Adrenal gland (tissue), 5 donors: ENCODE measurements at regions not wholly inside any gene's neighbourhood (a gene's known extent, or its start where the extent isn't known, plus 50 kb on each side); places are given as distances from the start of the nearest gene placed in this dataset.

Source experiments
- CTCF ChIP-seq, 6 experiments: fragments of 450-650 bp in 4 of 6; fragments of 200-600 bp in 2 of 6; sonication (generic) in 1 of 6; IDR thresholded peaks; 1 replicate in 5 of 6; 2 replicates in 1 of 6; pipeline versions ENCODE4 v1.5.1 to v1.8.0; 2016 to 2021; ENCODE audit warnings: antibody characterized with exemption in 6 of 6, mild to moderate bottlenecking in 2 of 6, moderate library complexity in 1 of 6
- POLR2A ChIP-seq, 2 donors: fragments of 450-650 bp; IDR thresholded peaks; one replicate each; pipeline ENCODE4 v1.6.1; 2017; ENCODE audit warnings: antibody characterized with exemption in 2 of 2, mild to moderate bottlenecking in 2 of 2, moderate library complexity in 1 of 2
- donor health status: DM: no; HTN: no; CAD: no.

- TF ChIP-seq CTCF (IDR thresholded peaks at IDR 0.05), result no peak
- no peak for TF ChIP-seq POLR2A (IDR thresholded peaks at IDR 0.05)
These were observed 100.5 kb downstream of the GLRX3 start for GRCh38 chr10:130236711-130237110.
